ENCODE measurements at regions not wholly inside any gene's neighbourhood (a gene's known extent, or its start where the extent isn't known, plus 50 kb on each side); places are given as distances from the start of the nearest gene placed in this dataset.

GRCh38 chr10:89946106-89946505 lies 244.7 kb downstream of the KIF20B start:
- Histone ChIP-seq H3K27ac (no peak overlapping the region), H3K27me3 (replicated peaks; ENCODE audit: insufficient read depth) (no peaks in the 10 kb centered on the region), H3K9me3 (no peaks in the 10 kb centered on the region), H3K4me3 (no peak overlapping the region), H3K36me3 (no peaks in the 10 kb centered on the region), H3K4me1 (replicated peaks) (no peaks in the 10 kb centered on the region)
- no peak for DNase-seq (ENCODE audit: low spot score)
- WGBS = 77% methylated on average over 3 of the region's 3 CpGs
- intact Hi-C loops (cut with DNase I) = no loop called here
- no peak for TF ChIP-seq POLR2AphosphoS5 (IDR thresholded peaks at IDR 0.05)
- no peak for TF ChIP-seq POLR2A (IDR thresholded peaks at IDR 0.05)
- TF ChIP-seq, protein P1, sequence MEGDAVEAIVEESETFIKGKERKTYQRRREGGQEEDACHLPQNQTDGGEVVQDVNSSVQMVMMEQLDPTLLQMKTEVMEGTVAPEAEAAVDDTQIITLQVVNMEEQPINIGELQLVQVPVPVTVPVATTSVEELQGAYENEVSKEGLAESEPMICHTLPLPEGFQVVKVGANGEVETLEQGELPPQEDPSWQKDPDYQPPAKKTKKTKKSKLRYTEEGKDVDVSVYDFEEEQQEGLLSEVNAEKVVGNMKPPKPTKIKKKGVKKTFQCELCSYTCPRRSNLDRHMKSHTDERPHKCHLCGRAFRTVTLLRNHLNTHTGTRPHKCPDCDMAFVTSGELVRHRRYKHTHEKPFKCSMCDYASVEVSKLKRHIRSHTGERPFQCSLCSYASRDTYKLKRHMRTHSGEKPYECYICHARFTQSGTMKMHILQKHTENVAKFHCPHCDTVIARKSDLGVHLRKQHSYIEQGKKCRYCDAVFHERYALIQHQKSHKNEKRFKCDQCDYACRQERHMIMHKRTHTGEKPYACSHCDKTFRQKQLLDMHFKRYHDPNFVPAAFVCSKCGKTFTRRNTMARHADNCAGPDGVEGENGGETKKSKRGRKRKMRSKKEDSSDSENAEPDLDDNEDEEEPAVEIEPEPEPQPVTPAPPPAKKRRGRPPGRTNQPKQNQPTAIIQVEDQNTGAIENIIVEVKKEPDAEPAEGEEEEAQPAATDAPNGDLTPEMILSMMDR (IDR thresholded peaks at IDR 0.05) = no peak

DNA sequence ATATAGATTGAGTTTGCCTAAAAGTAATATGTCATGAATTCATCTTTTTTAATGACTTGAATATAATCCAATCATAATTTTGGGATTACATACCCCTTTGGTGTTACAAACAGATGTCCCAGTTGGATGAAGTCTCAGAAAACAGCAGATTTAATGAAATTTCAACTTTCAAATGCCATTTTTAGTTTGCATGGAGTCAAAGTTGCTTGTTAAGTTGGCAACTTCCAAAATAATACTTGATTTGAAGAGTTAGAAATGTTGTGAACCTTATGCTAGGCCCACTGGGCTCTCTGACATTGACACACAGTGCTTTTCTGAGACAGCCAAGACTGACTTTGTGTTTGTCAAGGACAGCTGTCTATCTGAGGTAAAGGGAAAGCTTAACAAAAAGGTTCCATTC lies 248.1 kb downstream of the KIF20B start:
- intact Hi-C loops (cut with DNase I) = no loop called here
- TF ChIP-seq, protein P1 (IDR thresholded peaks at IDR 0.05) = no peak
- TF ChIP-seq POLR2A (IDR thresholded peaks at IDR 0.05) = no peak
- no peak for TF ChIP-seq POLR2AphosphoS5 (IDR thresholded peaks at IDR 0.05)

GRCh38 chr10:89952325-89952724 lies 250.9 kb downstream of the KIF20B start:
- Histone ChIP-seq H3K36me3 (no peaks in the 10 kb centered on the region), H3K4me1 (replicated peaks) (no peaks in the 10 kb centered on the region), H3K4me3 (no peak overlapping the region), H3K27me3 (replicated peaks; ENCODE audit: insufficient read depth) (no peaks in the 10 kb centered on the region), H3K9me3 (no peaks in the 10 kb centered on the region), H3K27ac (no peak overlapping the region)
- no peak for DNase-seq (ENCODE audit: low spot score)
- WGBS = 89% methylated on average over 1 of the region's 1 CpG
- no peak for TF ChIP-seq POLR2AphosphoS5 (IDR thresholded peaks at IDR 0.05)
- TF ChIP-seq, protein P1 (IDR thresholded peaks at IDR 0.05) = no peak
- TF ChIP-seq POLR2A (IDR thresholded peaks at IDR 0.05) = no peak
- intact Hi-C loops (cut with DNase I) = no loop called here

More for the DNA sequence above, 248.1 kb downstream of the KIF20B start:
- no peaks in the 10 kb centered on the region for H3K36me3 ChIP-seq
- no peaks in the 10 kb centered on the region for H3K9me3 ChIP-seq
- no peak overlapping the region for H3K27ac ChIP-seq
- no peaks in the 10 kb centered on the region for H3K4me1 ChIP-seq (replicated peaks)
- H3K4me3 ChIP-seq = no peak overlapping the region
- H3K27me3 ChIP-seq (replicated peaks; ENCODE audit: insufficient read depth) = no peaks in the 10 kb centered on the region
- DNase-seq (ENCODE audit: low spot score) = no peak

- no peaks in the 10 kb centered on the region for H3K27me3 ChIP-seq (replicated peaks; ENCODE audit: insufficient read depth)
- H3K27ac ChIP-seq = no peak overlapping the region
- H3K36me3 ChIP-seq = no peaks in the 10 kb centered on the region
- intact Hi-C loops (cut with DNase I) = no loop called here
- no peak for TF ChIP-seq POLR2AphosphoS5 (IDR thresholded peaks at IDR 0.05)
- TF ChIP-seq POLR2A (IDR thresholded peaks at IDR 0.05) = no peak
- TF ChIP-seq, protein P1 (IDR thresholded peaks at IDR 0.05) = no peak
- no peak overlapping the region for H3K4me3 ChIP-seq
- DNase-seq (ENCODE audit: low spot score) = no peak
- no peaks in the 10 kb centered on the region for H3K9me3 ChIP-seq
- no peaks in the 10 kb centered on the region for H3K4me1 ChIP-seq (replicated peaks)
Measured at GRCh38 chr10:89952751-89953150, 251.4 kb downstream of the KIF20B start.

GRCh38 chr10:89954061-89954460 lies 252.7 kb downstream of the KIF20B start:
- Histone ChIP-seq H3K27ac (no peak overlapping the region), H3K27me3 (replicated peaks; ENCODE audit: insufficient read depth) (no peaks in the 10 kb centered on the region), H3K36me3 (no peaks in the 10 kb centered on the region), H3K9me3 (no peaks in the 10 kb centered on the region), H3K4me1 (replicated peaks) (no peaks in the 10 kb centered on the region), H3K4me3 (no peak overlapping the region)
- intact Hi-C loops (cut with DNase I) = no loop called here
- 46% methylated on average over 3 of the region's 3 CpGs for WGBS
- TF ChIP-seq, protein P1 (IDR thresholded peaks at IDR 0.05) = no peak
- TF ChIP-seq POLR2A (IDR thresholded peaks at IDR 0.05) (no peak), POLR2AphosphoS5 (IDR thresholded peaks at IDR 0.05) (no peak)
- no peak for DNase-seq (ENCODE audit: low spot score)
